Osteoblast (primary cell): ENCODE measurements at regions not wholly inside any gene's neighbourhood (a gene's known extent, or its start where the extent isn't known, plus 50 kb on each side); places are given as distances from the start of the nearest gene placed in this dataset.

Experiments
- DNase-seq: peaks from one replicate; pipeline ENCODE4 v3.0.0; 2011; ENCODE audit warnings: low spot score, mixed read lengths; ENCODE audit not compliant: insufficient read length; ENCODE audit errors: missing footprints
- H2AFZ ChIP-seq: 2 replicates; pipeline ENCODE4 v1.6.0; 2011; ENCODE audit warnings: mild to moderate bottlenecking, low read length
- H3K27ac ChIP-seq: 2 replicates; pipeline ENCODE4 v1.5.1; 2011; ENCODE audit warnings: mild to moderate bottlenecking, low read depth, low read length, moderate library complexity
- H3K27me3 ChIP-seq: 2 replicates; pipeline ENCODE4 v1.6.0; 2012; ENCODE audit warnings: mild to moderate bottlenecking, control low read depth, inconsistent platforms, low read length, moderate library complexity; ENCODE audit not compliant: insufficient read depth
- H3K36me3 ChIP-seq: 2 replicates; pipeline ENCODE4 v1.5.1; 2011; ENCODE audit warnings: mild to moderate bottlenecking, low read length, control low read depth, moderate library complexity; ENCODE audit not compliant: insufficient read depth
- H3K4me1 ChIP-seq: 2 replicates; pipeline ENCODE4 v1.5.1; 2011; ENCODE audit warnings: mild to moderate bottlenecking, low read length, control low read depth, moderate library complexity; ENCODE audit not compliant: insufficient read depth
- H3K4me2 ChIP-seq: 2 replicates; pipeline ENCODE4 v1.6.0; 2011; ENCODE audit warnings: mild to moderate bottlenecking, low read length; ENCODE audit not compliant: insufficient read depth
- H3K4me3 ChIP-seq: fragments of 200-600 bp; sonication (generic); 3 replicates; pipeline ENCODE4 v1.5.1; 2012; ENCODE audit warnings: mild to moderate bottlenecking, low read length, inconsistent platforms; ENCODE audit not compliant: insufficient read depth
- H3K79me2 ChIP-seq: 2 replicates; pipeline ENCODE4 v1.6.0; 2012; ENCODE audit warnings: mild to moderate bottlenecking, low read length, control low read depth, inconsistent platforms; ENCODE audit not compliant: insufficient read depth
- H3K9me3 ChIP-seq: 2 replicates; pipeline ENCODE4 v1.5.1; 2011; ENCODE audit warnings: low read depth, low read length, control low read depth
- H4K20me1 ChIP-seq: 2 replicates; pipeline ENCODE4 v1.6.0; 2012; ENCODE audit warnings: mild to moderate bottlenecking, low read length, control low read depth; ENCODE audit not compliant: insufficient read depth
- CTCF ChIP-seq: IDR thresholded peaks from 2 replicates; pipeline ENCODE4 v1.5.1; 2011; ENCODE audit warnings: mild to moderate bottlenecking, low read depth, low read length, moderate library complexity; ENCODE audit errors: extremely low read depth

GRCh38 chr14:85052646-85053045 is 477.3 kb upstream of the FLRT2 start:
- Histone ChIP-seq H3K79me2 (no peaks in the 10 kb centered on the region), H3K4me1 (no peaks in the 10 kb centered on the region), H3K9me3 (no peaks in the 10 kb centered on the region), H3K4me2 (no peak overlapping the region), H4K20me1 (no peaks in the 10 kb centered on the region), H3K4me3 (no peak overlapping the region), H3K27ac (no peak overlapping the region), H2AFZ (no peak overlapping the region), H3K36me3 (no peaks in the 10 kb centered on the region), H3K27me3 (no peaks in the 10 kb centered on the region)
- TF ChIP-seq CTCF, result no peak
- DNase-seq, result no peak

GRCh38 chr14:85054178-85054577 is 475.8 kb upstream of the FLRT2 start:
- DNase-seq, result no peak
- Histone ChIP-seq H3K79me2 (no peaks in the 10 kb centered on the region), H3K27me3 (no peaks in the 10 kb centered on the region), H2AFZ (no peak overlapping the region), H3K4me3 (no peak overlapping the region), H3K4me1 (no peaks in the 10 kb centered on the region), H3K36me3 (no peaks in the 10 kb centered on the region), H3K4me2 (no peak overlapping the region), H4K20me1 (no peaks in the 10 kb centered on the region), H3K9me3 (no peaks in the 10 kb centered on the region), H3K27ac (no peak overlapping the region)
- no peak for TF ChIP-seq CTCF

- no peak for TF ChIP-seq CTCF
- no peak for DNase-seq
- no peaks in the 10 kb centered on the region for H3K79me2 ChIP-seq
- H3K4me1 ChIP-seq, result peaks cover 4% of the 10 kb centered on the region
- H3K4me2 ChIP-seq, result no peak overlapping the region
- no peak overlapping the region for H3K27ac ChIP-seq
- H4K20me1 ChIP-seq, result no peaks in the 10 kb centered on the region
- H3K36me3 ChIP-seq, result no peaks in the 10 kb centered on the region
- H3K9me3 ChIP-seq, result no peaks in the 10 kb centered on the region
- no peak overlapping the region for H3K4me3 ChIP-seq
- no peaks in the 10 kb centered on the region for H3K27me3 ChIP-seq
- H2AFZ ChIP-seq, result no peak overlapping the region
Measured at GRCh38 chr14:85056267-85056666, 473.7 kb upstream of the FLRT2 start.

- Histone ChIP-seq H2AFZ (no peak overlapping the region), H3K4me3 (no peak overlapping the region), H3K27me3 (no peaks in the 10 kb centered on the region), H3K36me3 (no peaks in the 10 kb centered on the region), H3K9me3 (no peaks in the 10 kb centered on the region), H3K27ac (no peak overlapping the region), H4K20me1 (no peaks in the 10 kb centered on the region), H3K4me2 (no peak overlapping the region), H3K4me1 (peaks cover 4% of the 10 kb centered on the region), H3K79me2 (no peaks in the 10 kb centered on the region)
- no peak for TF ChIP-seq CTCF
- DNase-seq, result no peak
Measured at GRCh38 chr14:85057221-85057620, 472.7 kb upstream of the FLRT2 start.
